SU-DHL-6 (cell line): ENCODE measurements at regions not wholly inside any gene's neighbourhood (a gene's known extent, or its start where the extent isn't known, plus 50 kb on each side); places are given as distances from the start of the nearest gene placed in this dataset.
"Not testable (repeated sequence)": the region's sequence is repeated elsewhere in the genome, so short reads cannot be mapped to it uniquely, and the experiment has no call there.

ENCODE experiments used
- H2AFZ ChIP-seq: fragments of 200-600 bp; sonication (generic); 2 replicates; pipeline ENCODE4 v1.6.1; 2014; ENCODE audit warnings: low read depth, mild to moderate bottlenecking, moderate library complexity, mixed read lengths, antibody characterized with exemption, low read length; ENCODE audit not compliant: severe bottlenecking
- H3F3A ChIP-seq: fragments of 200-600 bp; shearing (Covaris generic); 2 replicates; pipeline ENCODE4 v1.6.0; 2016; ENCODE audit warnings: antibody characterized with exemption, mild to moderate bottlenecking; ENCODE audit not compliant: insufficient read depth
- H3K27ac ChIP-seq: fragments of 200-600 bp; sonication (generic); 2 replicates; pipeline ENCODE4 v1.5.1; 2016; ENCODE audit warnings: low read depth, mild to moderate bottlenecking, low read length, moderate library complexity, mixed read lengths
- H3K27me3 ChIP-seq: fragments of 200-600 bp; sonication (generic), shearing (Covaris generic); 2 replicates; pipeline ENCODE4 v1.6.0; 2014; ENCODE audit warnings: mild to moderate bottlenecking, low read length
- H3K36me3 ChIP-seq: fragments of 200-600 bp; sonication (generic); 2 replicates; pipeline ENCODE4 v1.6.1; 2014; ENCODE audit warnings: mild to moderate bottlenecking, low read length, mixed read lengths
- H3K4me2 ChIP-seq: fragments of 300-600, 200-600 bp; shearing (Covaris generic), sonication (generic); 2 replicates; pipeline ENCODE4 v1.6.0; 2014; ENCODE audit warnings: low read length, low read depth, mild to moderate bottlenecking; ENCODE audit not compliant: poor library complexity, severe bottlenecking
- H3K4me3 ChIP-seq: fragments of 200-600 bp; sonication (generic); 2 replicates; pipeline ENCODE4 v1.5.1; 2014; ENCODE audit warnings: antibody characterized with exemption, low read length, mild to moderate bottlenecking, mixed read lengths; ENCODE audit not compliant: insufficient read depth, poor library complexity, severe bottlenecking
- H3K79me2 ChIP-seq: fragments of 200-600 bp; sonication (generic); 2 replicates; pipeline ENCODE4 v1.6.1; 2014; ENCODE audit warnings: mild to moderate bottlenecking, low read length, moderate library complexity; ENCODE audit not compliant: insufficient read depth
- H3K9ac ChIP-seq: fragments of 200-600 bp; sonication (generic); 2 replicates; pipeline ENCODE4 v1.7.0; 2014; ENCODE audit warnings: mild to moderate bottlenecking, low read length
- H3K9me2 ChIP-seq: fragments of 200-600 bp; sonication (generic); replicated peaks from 2 replicates; pipeline ENCODE4 v1.6.1; 2014; ENCODE audit warnings: low read length; ENCODE audit not compliant: insufficient read depth
- H3K9me3 ChIP-seq: fragments of 200-600 bp; sonication (generic); 2 replicates; pipeline ENCODE4 v1.6.1; 2014; ENCODE audit warnings: low read length, mixed read lengths; ENCODE audit not compliant: insufficient read depth
- H4K20me1 ChIP-seq: fragments of 200-600 bp; sonication (generic); 2 replicates; pipeline ENCODE4 v1.6.1; 2014; ENCODE audit warnings: low read depth, mild to moderate bottlenecking, antibody characterized with exemption, low read length, moderate library complexity, mixed read lengths
- CTCF ChIP-seq: fragments of 200-600 bp; sonication (generic); IDR thresholded peaks from one replicate; pipeline ENCODE4 v1.5.1; 2017; ENCODE audit warnings: antibody characterized with exemption, mild to moderate bottlenecking, low read length, moderate library complexity; ENCODE audit not compliant: insufficient read depth, poor library complexity, severe bottlenecking
- EZH2phosphoT487 ChIP-seq: fragments of 200-600 bp; sonication (generic), shearing (Covaris generic); conservative IDR thresholded peaks from 2 replicates; pipeline ENCODE4 v1.6.1; 2018; ENCODE audit warnings: mild to moderate bottlenecking, antibody characterized with exemption, low read length, moderate library complexity, mixed read lengths

GRCh38 chr4:188437535-188437934, 298.3 kb downstream of the TRIML1 start:
- H3K79me2 ChIP-seq, result no peaks in the 10 kb centered on the region
- no peak overlapping the region for H3K4me2 ChIP-seq
- no peaks in the 10 kb centered on the region for H3K36me3 ChIP-seq
- no peak overlapping the region for H2AFZ ChIP-seq
- H3K27ac ChIP-seq, result no peak overlapping the region
- H3F3A ChIP-seq, result no peaks in the 10 kb centered on the region
- no peaks in the 10 kb centered on the region for H4K20me1 ChIP-seq
- H3K4me3 ChIP-seq, result no peak overlapping the region
- TF ChIP-seq EZH2phosphoT487 (no peak), CTCF (no peak)
- no peak overlapping the region for H3K9ac ChIP-seq
- no peaks in the 10 kb centered on the region for H3K27me3 ChIP-seq
- H3K9me3 ChIP-seq, result no peaks in the 10 kb centered on the region
- no peaks in the 10 kb centered on the region for H3K9me2 ChIP-seq

GRCh38 chr4:188438391-188438824, 299.2 kb downstream of the TRIML1 start:
- H3K27ac ChIP-seq, H3K4me3 ChIP-seq, H3K4me2 ChIP-seq, H3K27me3 ChIP-seq, H3K9me3 ChIP-seq, H3K9me2 ChIP-seq, H3F3A ChIP-seq, H4K20me1 ChIP-seq, H3K9ac ChIP-seq, H2AFZ ChIP-seq, H3K79me2 ChIP-seq, H3K36me3 ChIP-seq: not testable (repeated sequence)

GRCh38 chr4:188439641-188440311, 300.5 kb downstream of the TRIML1 start:
- Histone ChIP-seq H3F3A (no peaks in the 10 kb centered on the region), H2AFZ (no peak overlapping the region), H4K20me1 (no peaks in the 10 kb centered on the region), H3K4me3 (no peak overlapping the region), H3K9me2 (no peaks in the 10 kb centered on the region), H3K4me2 (no peak overlapping the region), H3K27me3 (no peaks in the 10 kb centered on the region), H3K79me2 (no peaks in the 10 kb centered on the region), H3K36me3 (no peaks in the 10 kb centered on the region), H3K27ac (no peak overlapping the region), H3K9me3 (no peaks in the 10 kb centered on the region), H3K9ac (no peak overlapping the region)
- TF ChIP-seq CTCF, result no peak
- no peak for TF ChIP-seq EZH2phosphoT487

GRCh38 chr4:188444500-188444899, 305.3 kb downstream of the TRIML1 start:
- TF ChIP-seq CTCF, result no peak
- TF ChIP-seq EZH2phosphoT487, result no peak
- Histone ChIP-seq H3F3A (no peaks in the 10 kb centered on the region), H3K4me3 (no peak overlapping the region), H3K9ac (no peak overlapping the region), H2AFZ (no peak overlapping the region), H3K4me2 (no peak overlapping the region), H3K9me2 (no peaks in the 10 kb centered on the region), H3K9me3 (no peaks in the 10 kb centered on the region), H3K79me2 (no peaks in the 10 kb centered on the region), H3K27ac (no peak overlapping the region), H3K27me3 (no peaks in the 10 kb centered on the region), H4K20me1 (no peaks in the 10 kb centered on the region), H3K36me3 (no peaks in the 10 kb centered on the region)

GRCh38 chr4:188448996-188449395, 309.8 kb downstream of the TRIML1 start:
- H3K36me3 ChIP-seq, H3K27ac ChIP-seq, H3K4me3 ChIP-seq, H3F3A ChIP-seq, H3K79me2 ChIP-seq, H4K20me1 ChIP-seq, H3K9me2 ChIP-seq, H3K4me2 ChIP-seq, H3K27me3 ChIP-seq, H3K9ac ChIP-seq, H3K9me3 ChIP-seq, H2AFZ ChIP-seq: not testable (repeated sequence)
